HepG2 (cell line): ENCODE measurements at regions not wholly inside any gene's neighbourhood (a gene's known extent, or its start where the extent isn't known, plus 50 kb on each side); places are given as distances from the start of the nearest gene placed in this dataset.

Source experiments
- ATAC-seq: fragments of 200-7000 bp; cut with Tn5 transposase; 3 replicates; pipeline ENCODE4 v1.9.1; 2020; ENCODE audit warnings: mild to moderate bottlenecking, moderate library complexity
- BruUV-seq: library from RNA; stranded (reverse); fragments of 400-500 nt; replicated peaks from 2 replicates; lab custom pipeline; 2021; lab: Mats Ljungman, UMichigan
- CTCF ChIA-PET: fragments of 300-600 bp; formaldehyde crosslinking; extraction: SDS; loops from one replicate; lab custom pipeline; 2021; ENCODE audit warnings: low total read pairs, inconsistent platforms, low intra/inter-chr PET ratio; lab: Yijun Ruan, JAX
- POLR2A ChIA-PET: fragments of 350-600 bp; sonication (Branson Sonifier 250); formaldehyde crosslinking; loops from one replicate; lab custom pipeline; 2020; ENCODE audit warnings: antibody characterized with exemption, inconsistent platforms; lab: Yijun Ruan, JAX
- DNase-seq: peaks from one replicate; pipeline ENCODE4 v3.0.0-alpha.2; 2015; ENCODE audit warnings: low spot score
- FAIRE-seq: peaks from 3 replicates; lab custom pipeline; 2011; peaks lifted over from hg19 to GRCh38; lab: Jason Lieb, UNC
- H2AFZ ChIP-seq: one replicate; pipeline ENCODE4 v1.6.1; 2011; ENCODE audit warnings: low read length, inconsistent platforms
- H3K27ac ChIP-seq: fragments of 300-600 bp; 3 replicates; pipeline ENCODE4 v1.8.0; 2011; ENCODE audit warnings: mixed run types, mild to moderate bottlenecking, mixed read lengths, low read length, inconsistent platforms; ENCODE audit not compliant: insufficient read depth; ENCODE audit errors: extremely low read length
- H3K27me3 ChIP-seq, 2 experiments: fragments of 200-600 bp in 1 of 2; 2 replicates in 1 of 2; 3 replicates in 1 of 2; pipeline versions ENCODE4 v1.6.0 to v1.8.0; 2011; ENCODE audit warnings: low read length in 2 of 2, mild to moderate bottlenecking in 2 of 2, moderate library complexity in 2 of 2, inconsistent platforms in 1 of 2; ENCODE audit not compliant: insufficient read depth in 2 of 2, control insufficient read depth in 1 of 2
- H3K36me3 ChIP-seq, 2 experiments: fragments of 200-600 bp in 1 of 2; replicated peaks in 1 of 2; 2 replicates in 1 of 2; 3 replicates in 1 of 2; pipeline versions ENCODE4 v1.5.1 to v1.8.0; 2011; ENCODE audit warnings: low read length in 2 of 2, inconsistent platforms in 1 of 2; ENCODE audit not compliant: insufficient read depth in 2 of 2, control insufficient read depth in 1 of 2
- H3K4me1 ChIP-seq: 2 replicates; pipeline ENCODE4 v1.5.1; 2012; ENCODE audit warnings: low read length, inconsistent platforms; ENCODE audit not compliant: insufficient read depth
- H3K4me2 ChIP-seq: 2 replicates; pipeline ENCODE4 v1.6.0; 2011; ENCODE audit warnings: low read depth, low read length, inconsistent platforms
- H3K4me3 ChIP-seq, 3 experiments: fragments of 200-600 bp in 1 of 3; sonication (generic), shearing (Covaris generic) in 1 of 3; replicated peaks in 1 of 3; 2 replicates each; pipeline ENCODE4 v1.5.1; 2011 to 2016; ENCODE audit warnings: low read length in 3 of 3, inconsistent platforms in 2 of 3, low read depth in 2 of 3, mild to moderate bottlenecking in 2 of 3, control low read depth in 1 of 3, mixed read lengths in 1 of 3; ENCODE audit not compliant: insufficient read depth in 1 of 3
- H3K79me2 ChIP-seq: one replicate; pipeline ENCODE4 v1.6.1; 2011; ENCODE audit warnings: low read length, inconsistent platforms; ENCODE audit not compliant: insufficient read depth
- H3K9ac ChIP-seq: 2 replicates; pipeline ENCODE4 v1.6.0; 2011; ENCODE audit warnings: mild to moderate bottlenecking, low read depth, low read length, inconsistent platforms; ENCODE audit not compliant: insufficient read depth
- H3K9me3 ChIP-seq: 2 replicates; pipeline ENCODE4 v1.5.1; 2012; ENCODE audit warnings: mild to moderate bottlenecking, low read length
- H4K20me1 ChIP-seq: 2 replicates; pipeline ENCODE4 v1.6.0; 2011; ENCODE audit warnings: inconsistent platforms, mild to moderate bottlenecking, low read length, moderate library complexity; ENCODE audit not compliant: insufficient read depth
- ATF7 ChIP-seq, 2 experiments: fragments of 450-650 bp in 1 of 2; sonication (generic) in 1 of 2; formaldehyde crosslinking in 1 of 2; IDR thresholded peaks; 2 replicates each; pipeline versions ENCODE4 v1.4.0 to v1.6.1; 2016 to 2020; ENCODE audit warnings: antibody characterized with exemption in 1 of 2, mild to moderate bottlenecking in 1 of 2, missing genetic modification reagents in 1 of 2
- HNF4A ChIP-seq: sonication (generic); formaldehyde crosslinking; IDR thresholded peaks from 2 replicates; pipeline ENCODE4 v1.4.0; 2020; ENCODE audit warnings: missing genetic modification reagents
- IRX3 ChIP-seq: sonication (generic); formaldehyde crosslinking; IDR thresholded peaks from 2 replicates; pipeline ENCODE4 v1.8.1; 2023; ENCODE audit warnings: mild to moderate bottlenecking, low read depth, missing genetic modification reagents, borderline replicate concordance
- REST ChIP-seq, 2 experiments: IDR thresholded peaks; 2 replicates each; pipeline ENCODE4 v1.6.1; 2011 to 2012; ENCODE audit warnings: low read length in 2 of 2, borderline replicate concordance in 1 of 2, low read depth in 1 of 2, mild to moderate bottlenecking in 1 of 2, moderate library complexity in 1 of 2
- in situ Hi-C: cut with HindIII; loops from 2 replicates; pipeline ENCODE4 v1.10.0; 2017; ENCODE audit warnings: low pct_unique_long_range_greater_than_20kb; ENCODE audit not compliant: extremely low pct_ligation_motif_present
- intact Hi-C: fragments of 100-400 bp; cut with micrococcal nuclease; formaldehyde crosslinking; loops from one replicate; pipeline ENCODE4 v1.10.0; 2022; ENCODE audit not compliant: unreplicated experiment
- TF ChIP-seq, protein P1 (sequence below): IDR thresholded peaks from 2 replicates; pipeline ENCODE4 v1.6.1; 2016; ENCODE audit warnings: low read depth, control low read depth

GRCh38 chr9:71218774-71219173 is 97.4 kb upstream of the TRPM3 start (continued):
- no peak for TF ChIP-seq REST (IDR thresholded peaks at IDR 0.05; ENCODE audit: borderline replicate concordance in 1 of 2, low read depth in 1 of 2, low read length in 2 of 2)
- TF ChIP-seq IRX3, result no peak
- TF ChIP-seq HNF4A, result 0 out of 2 replicates have a peak, but pooled peaks have one; percentile 17

GRCh38 chr9:71213633-71214032 is 92.2 kb upstream of the TRPM3 start:
- in situ Hi-C loops, result no loop called here
- no peak for FAIRE-seq
- CTCF ChIA-PET, result no interaction called here

More at GRCh38 chr9:71213633-71214032, 92.2 kb upstream of the TRPM3 start:
- POLR2A ChIA-PET, result no interaction called here
- Histone ChIP-seq H2AFZ (no peak overlapping the region), H3K4me2 (no peak overlapping the region), H3K9me3 (peaks cover 18% of the 10 kb centered on the region), H3K27ac (no peak overlapping the region), H3K9ac (no peak overlapping the region), H4K20me1 (no peaks in the 10 kb centered on the region), H3K27me3 (no peaks in the 10 kb centered on the region), H3K4me3 (no peak overlapping the region), H3K79me2 (no peaks in the 10 kb centered on the region), H3K4me1 (peaks cover 3% of the 10 kb centered on the region), H3K36me3 (no peaks in the 10 kb centered on the region)
- TF ChIP-seq ATF7 (IDR thresholded peaks at IDR 0.05), result peak; percentile 85
- no peak for TF ChIP-seq ATF7 (CRISPR knock-in tag; IDR thresholded peaks at IDR 0.05)
- TF ChIP-seq, protein P1, sequence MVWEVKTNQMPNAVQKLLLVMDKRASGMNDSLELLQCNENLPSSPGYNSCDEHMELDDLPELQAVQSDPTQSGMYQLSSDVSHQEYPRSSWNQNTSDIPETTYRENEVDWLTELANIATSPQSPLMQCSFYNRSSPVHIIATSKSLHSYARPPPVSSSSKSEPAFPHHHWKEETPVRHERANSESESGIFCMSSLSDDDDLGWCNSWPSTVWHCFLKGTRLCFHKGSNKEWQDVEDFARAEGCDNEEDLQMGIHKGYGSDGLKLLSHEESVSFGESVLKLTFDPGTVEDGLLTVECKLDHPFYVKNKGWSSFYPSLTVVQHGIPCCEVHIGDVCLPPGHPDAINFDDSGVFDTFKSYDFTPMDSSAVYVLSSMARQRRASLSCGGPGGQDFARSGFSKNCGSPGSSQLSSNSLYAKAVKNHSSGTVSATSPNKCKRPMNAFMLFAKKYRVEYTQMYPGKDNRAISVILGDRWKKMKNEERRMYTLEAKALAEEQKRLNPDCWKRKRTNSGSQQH (CRISPR knock-in tag), result no peak
- no TSS peak for BruUV-seq
- DNase-seq, result no peak
- intact Hi-C loops, result no loop called here
- ATAC-seq, result no peak
